GM19324 (cell line): ENCODE measurements at regions not wholly inside any gene's neighbourhood (a gene's known extent, or its start where the extent isn't known, plus 50 kb on each side); places are given as distances from the start of the nearest gene placed in this dataset.
"Not testable (repeated sequence)": the region's sequence is repeated elsewhere in the genome, so short reads cannot be mapped to it uniquely, and the experiment has no call there.

Source experiments
- ATAC-seq: cut with Tn5 transposase; IDR thresholded peaks from one replicate; pipeline ENCODE4 v1.9.1; 2021; ENCODE audit warnings: mild to moderate bottlenecking, moderate library complexity; ENCODE audit not compliant: unreplicated experiment, low FRiP score

- no peak for ATAC-seq
Observed at GRCh38 chr10:28434063-28434462, 98.9 kb upstream of the WAC start.

- ATAC-seq: no peak
Observed at GRCh38 chr10:28442403-28442802, 90.5 kb upstream of the WAC start.

- ATAC-seq: no peak
Observed at GRCh38 chr10:28444031-28444430, 88.9 kb upstream of the WAC start.

GRCh38 chr10:28445516-28445915 is 87.4 kb upstream of the WAC start:
- ATAC-seq: no peak

- ATAC-seq: no peak
Observed at GRCh38 chr10:28449382-28449781, 83.5 kb upstream of the WAC start.

GRCh38 chr10:28449926-28450325 is 83.0 kb upstream of the WAC start:
- no peak for ATAC-seq

DNA sequence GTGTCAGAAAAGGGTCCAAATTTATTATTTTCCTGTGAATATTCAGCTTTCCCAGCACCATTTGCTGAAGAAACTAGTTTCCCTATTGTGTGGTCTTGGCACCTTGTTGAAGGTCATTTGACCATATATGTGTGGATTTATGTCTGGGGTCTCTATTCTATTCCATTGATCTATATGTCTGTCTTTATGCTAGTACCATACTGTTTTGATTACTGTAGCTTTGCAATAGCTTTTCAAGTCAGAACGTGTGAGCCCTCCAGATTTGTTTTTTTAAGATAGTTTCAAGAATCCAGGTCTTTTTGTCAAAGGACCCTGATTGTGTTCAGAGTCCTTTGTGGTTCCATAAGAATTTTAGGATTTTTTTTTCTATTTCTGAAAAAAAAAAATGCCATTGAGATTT is 79.0 kb upstream of the WAC start:
- no peak for ATAC-seq

- ATAC-seq: no peak
Observed at GRCh38 chr10:28457110-28457509, 75.8 kb upstream of the WAC start.

DNA sequence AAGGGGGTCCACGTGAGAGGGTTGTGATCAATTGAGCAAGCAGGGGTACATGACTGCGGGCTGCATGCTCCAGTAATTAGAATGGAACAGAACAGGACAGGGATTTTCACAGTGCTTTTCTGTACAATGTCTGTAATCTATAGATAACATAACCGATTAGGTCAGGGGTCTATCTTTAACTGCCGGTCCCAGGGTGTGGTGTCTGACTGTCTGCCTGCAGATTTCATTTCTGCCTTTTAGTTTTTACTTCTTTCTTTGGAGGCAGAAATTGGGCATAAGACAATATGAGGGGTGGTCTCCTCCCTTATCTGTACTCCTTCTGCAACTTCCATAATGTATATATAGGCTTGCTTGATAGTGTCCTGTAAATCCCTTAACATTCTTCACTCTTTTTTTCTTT is 75.0 kb upstream of the WAC start:
- not testable (repeated sequence) for ATAC-seq

GRCh38 chr10:28459453-28460144 is 73.3 kb upstream of the WAC start:
- ATAC-seq: no peak

GRCh38 chr10:28463141-28463540 is 69.8 kb upstream of the WAC start:
- no peak for ATAC-seq

GRCh38 chr10:28463676-28464395 is 69.1 kb upstream of the WAC start:
- no peak for ATAC-seq

DNA sequence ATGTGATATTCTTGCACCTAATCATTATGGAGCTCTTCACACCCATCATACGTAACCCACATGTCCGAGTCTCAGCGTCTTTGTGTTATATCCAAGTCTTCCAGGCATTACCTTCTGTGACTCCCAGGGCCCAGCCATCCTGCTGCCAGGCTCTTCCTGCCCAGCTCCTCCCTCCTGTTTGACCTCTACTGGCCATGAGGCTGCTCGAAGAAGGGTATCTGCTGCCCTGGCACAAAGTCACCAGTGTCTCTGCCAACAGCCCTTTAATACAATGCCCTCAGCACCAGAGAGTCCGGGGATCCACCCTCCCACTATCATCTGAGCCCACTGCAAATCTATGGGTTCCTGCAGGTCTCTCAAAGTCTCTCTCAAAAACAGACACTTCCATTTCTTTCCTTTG is 65.3 kb upstream of the WAC start:
- no peak for ATAC-seq

DNA sequence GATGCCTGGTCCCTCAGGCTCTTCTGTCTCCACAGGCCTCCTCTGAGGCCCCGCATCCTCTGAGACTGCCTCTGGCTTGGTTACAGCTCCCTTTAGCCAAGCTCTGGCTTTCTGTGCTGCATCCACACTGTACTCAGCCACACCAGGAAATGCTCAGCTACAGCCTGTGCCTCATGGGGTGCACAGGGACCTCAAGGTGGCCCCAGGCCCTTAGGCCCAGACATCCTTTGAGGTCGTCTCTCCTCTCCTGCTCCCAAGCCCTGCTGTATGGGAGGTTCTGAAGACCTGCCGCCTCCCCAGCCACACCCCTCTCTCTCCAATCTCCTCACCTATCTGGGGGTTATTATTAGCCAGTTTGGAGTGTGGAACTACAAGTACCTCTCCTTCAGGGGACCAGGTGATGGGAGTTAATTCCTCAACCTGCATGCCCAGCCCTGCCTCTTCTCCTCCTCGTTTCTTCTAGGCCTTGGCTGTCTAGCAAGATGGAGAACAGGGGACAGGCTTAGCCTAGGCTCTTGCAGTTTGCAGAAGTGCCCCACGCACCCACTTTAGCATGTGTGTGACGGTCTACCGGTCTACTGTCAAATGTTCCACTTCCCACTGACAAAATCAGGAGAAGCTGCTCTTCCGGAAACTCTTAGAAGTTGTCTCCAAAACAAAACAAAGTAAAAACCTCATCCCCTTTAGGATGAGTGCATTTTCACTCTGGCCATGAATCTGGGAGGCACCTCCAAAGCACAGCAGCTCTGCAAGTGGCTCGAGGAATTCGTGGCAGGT is 64.0 kb upstream of the WAC start:
- ATAC-seq: no peak

DNA sequence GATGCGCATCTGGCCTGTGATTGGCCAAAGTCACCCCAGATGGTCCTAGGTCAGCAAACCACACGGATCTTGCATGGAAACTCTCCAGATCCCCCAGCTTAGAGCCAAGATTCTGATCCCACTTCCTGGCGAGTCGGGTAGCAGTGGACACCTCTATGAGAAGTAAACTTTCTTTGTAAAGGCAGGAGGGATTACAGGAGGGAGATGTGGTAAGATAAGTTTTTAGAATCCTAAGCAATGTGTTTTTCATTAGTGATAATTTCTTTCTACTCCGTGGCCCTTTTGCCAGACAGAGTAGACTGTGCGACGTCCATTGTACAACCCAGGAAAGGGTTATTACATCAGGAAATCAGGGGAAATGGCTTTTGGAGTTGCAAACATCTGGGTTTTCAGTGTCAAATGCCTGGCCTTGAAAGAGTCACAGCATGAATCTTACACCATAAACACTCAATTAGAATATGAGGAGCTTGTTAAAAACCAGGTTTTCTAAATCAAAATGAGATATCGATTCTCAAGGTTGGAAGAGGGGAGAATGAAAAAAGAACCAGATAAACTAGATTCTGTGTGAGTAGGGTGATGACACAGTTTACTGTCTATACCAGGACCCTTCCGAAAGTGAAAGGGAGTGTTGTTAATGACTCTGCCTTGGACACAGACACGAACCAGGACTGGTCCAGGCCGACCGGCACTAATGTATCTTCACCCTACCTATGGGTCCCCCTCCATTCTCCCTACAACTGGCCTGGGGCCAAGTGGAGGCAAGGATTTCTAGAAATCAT is 61.9 kb upstream of the WAC start:
- no peak for ATAC-seq

DNA sequence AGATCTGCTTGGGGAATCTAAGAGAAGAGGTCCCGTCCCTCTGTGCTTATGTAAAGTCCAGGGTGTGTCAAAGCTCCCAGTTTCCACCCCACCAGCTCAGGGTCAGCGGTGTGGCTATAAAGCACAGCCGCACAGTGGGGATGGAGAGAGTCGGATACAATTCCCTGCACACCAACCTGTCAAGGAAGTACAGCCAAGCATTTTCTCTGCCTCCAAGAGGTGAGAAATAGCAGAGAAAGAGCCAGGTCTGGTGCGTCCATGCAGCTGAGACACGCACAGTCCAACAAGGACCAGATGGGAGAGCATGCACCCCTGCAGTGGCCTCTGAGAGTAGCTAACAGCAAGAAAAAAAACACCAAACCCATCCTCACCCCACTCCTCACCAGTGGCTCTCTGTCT is 61.3 kb upstream of the WAC start:
- no peak for ATAC-seq

GRCh38 chr10:28478646-28479045 is 54.3 kb upstream of the WAC start:
- no peak for ATAC-seq

- ATAC-seq: no peak
Observed at GRCh38 chr10:28479425-28479865, 53.5 kb upstream of the WAC start.

GRCh38 chr10:28479927-28480627 is 52.8 kb upstream of the WAC start:
- no peak for ATAC-seq

- no peak for ATAC-seq
Observed at GRCh38 chr10:28480628-28480965, 52.3 kb upstream of the WAC start.
